Activated CD4-positive, alpha-beta T cell treated with anti-CD3 and anti-CD28 coated beads, Interleukin-2, Interleukin-4, amounts not matched to agents 100 ng/mL and 50 ng/mL, durations not matched to agents 16 hours and 8 hours (primary cell): ENCODE measurements at regions not wholly inside any gene's neighbourhood (a gene's known extent, or its start where the extent isn't known, plus 50 kb on each side); places are given as distances from the start of the nearest gene placed in this dataset.
"Not testable (repeated sequence)": the region's sequence is repeated elsewhere in the genome, so short reads cannot be mapped to it uniquely, and the experiment has no call there.

ENCODE experiments used
- DNase-seq: peaks from one replicate; pipeline ENCODE4 v3.0.0-alpha.2; 2020; ENCODE audit warnings: low spot score

GRCh38 chr14:101284711-101285110, 276.6 kb upstream of the DIO3 start:
- DNase-seq: no peak

- DNase-seq: no peak
Observed at GRCh38 chr14:101286271-101287018, 274.9 kb upstream of the DIO3 start.

GRCh38 chr14:101288436-101289229, 272.7 kb upstream of the DIO3 start:
- DNase-seq: no peak

- DNase-seq: no peak
Observed at GRCh38 chr14:101289230-101289690, 272.0 kb upstream of the DIO3 start.

- no peak for DNase-seq
Observed at GRCh38 chr14:101289911-101290310, 271.4 kb upstream of the DIO3 start.

GRCh38 chr14:101290611-101291010, 270.7 kb upstream of the DIO3 start:
- no peak for DNase-seq

GRCh38 chr14:101291390-101291789, 269.9 kb upstream of the DIO3 start:
- no peak for DNase-seq

GRCh38 chr14:101292448-101292847, 268.8 kb upstream of the DIO3 start:
- no peak for DNase-seq

GRCh38 chr14:101293605-101294004, 267.7 kb upstream of the DIO3 start:
- DNase-seq: no peak

GRCh38 chr14:101294136-101294535, 267.2 kb upstream of the DIO3 start:
- DNase-seq: no peak

- not testable (repeated sequence) for DNase-seq
Observed at GRCh38 chr14:101299781-101300180, 261.5 kb upstream of the DIO3 start.

GRCh38 chr14:101301011-101301410, 260.3 kb upstream of the DIO3 start:
- DNase-seq: no peak

- not testable (repeated sequence) for DNase-seq
Observed at GRCh38 chr14:101307162-101307561, 254.1 kb upstream of the DIO3 start.

GRCh38 chr14:101311186-101311585, 250.1 kb upstream of the DIO3 start:
- not testable (repeated sequence) for DNase-seq

GRCh38 chr14:101313268-101313667, 248.0 kb upstream of the DIO3 start:
- DNase-seq: no peak

- no peak for DNase-seq
Observed at GRCh38 chr14:101315802-101316296, 245.4 kb upstream of the DIO3 start.

- DNase-seq: no peak
Observed at GRCh38 chr14:101318271-101318670, 243.0 kb upstream of the DIO3 start.

- no peak for DNase-seq
Observed at GRCh38 chr14:101320396-101320795, 240.9 kb upstream of the DIO3 start.

GRCh38 chr14:101322223-101322622, 239.1 kb upstream of the DIO3 start:
- DNase-seq: no peak

GRCh38 chr14:101323111-101323510, 238.2 kb upstream of the DIO3 start:
- no peak for DNase-seq

- not testable (repeated sequence) for DNase-seq
Observed at GRCh38 chr14:101323614-101324235, 237.6 kb upstream of the DIO3 start.

GRCh38 chr14:101325319-101325718, 236.0 kb upstream of the DIO3 start:
- no peak for DNase-seq
